Heart left ventricle (tissue), 13 donors: ENCODE measurements at regions not wholly inside any gene's neighbourhood (a gene's known extent, or its start where the extent isn't known, plus 50 kb on each side); places are given as distances from the start of the nearest gene placed in this dataset.

Experiments
- POLR2A ChIP-seq, 2 donors: fragments of 450-650 bp; IDR thresholded peaks; one replicate each; pipeline ENCODE4 v1.6.1; 2017; ENCODE audit warnings: antibody characterized with exemption in 2 of 2, mild to moderate bottlenecking in 2 of 2, moderate library complexity in 2 of 2
- TF ChIP-seq, protein P1 (sequence below), 12 donors: fragments of 200-600 bp; sonication (generic) in 4 of 12; IDR thresholded peaks; one replicate each; pipeline versions ENCODE4 v1.5.0 to v1.8.0; 2018 to 2022; ENCODE audit warnings: antibody characterized with exemption in 12 of 12, mild to moderate bottlenecking in 5 of 12
- donor health status: ischemic (EF 13 %, LVEDD 7.1; RV severe dilation, severe dysfunction).
- donor health status: DM: no; HTN: yes; CAD: no.
- donor health status: DM: no; HTN: no; CAD: no.
- donor health status: ischemic (EF 25% LVEDD 6.9; RV normal size, moderate dysfunction).
- donor health status: ischemic (EF 25% LVEDD 5.7; RV mildly dilated, moderate dysfunction).
- donor health status: ischemic (EF 35%, LVEDD 5.7; RV mildly dilated, moderate dysfunction).
- donor health status: nonischemic (EF 11% LVEDD 7.7; RV severe dilation, severe dysfunction).
- donor health status: DM: yes; HTN: yes; CAD: no.
- donor health status: PGD.
- donor health status: ischemic (EF 29% LVEDD 5.4; RV normal size, mild dysfunction).
- donor health status: nonischemic (EF 23%, LVEDD 6.1; RV moderate dilation, normal function).

DNA sequence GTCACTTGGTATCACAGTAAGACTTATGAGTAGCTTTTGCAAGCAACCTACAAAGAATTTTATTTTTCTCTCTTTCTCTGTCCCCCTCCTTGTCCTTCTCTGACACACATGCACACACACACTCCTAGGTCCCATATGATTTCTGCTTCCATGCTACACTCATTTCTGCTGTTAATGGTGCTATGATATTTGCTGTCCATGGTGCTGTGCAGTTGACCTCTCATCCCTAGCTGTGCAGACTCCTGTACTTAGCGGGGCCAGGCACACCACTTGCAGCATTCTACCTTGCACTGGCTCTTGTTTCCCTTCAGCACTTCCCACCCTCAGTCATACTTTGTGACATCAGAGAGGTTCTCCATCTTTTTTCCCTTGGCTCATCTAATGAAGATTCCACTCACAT, 158.9 kb upstream of the CNTNAP4 start:
- TF ChIP-seq, protein P1, sequence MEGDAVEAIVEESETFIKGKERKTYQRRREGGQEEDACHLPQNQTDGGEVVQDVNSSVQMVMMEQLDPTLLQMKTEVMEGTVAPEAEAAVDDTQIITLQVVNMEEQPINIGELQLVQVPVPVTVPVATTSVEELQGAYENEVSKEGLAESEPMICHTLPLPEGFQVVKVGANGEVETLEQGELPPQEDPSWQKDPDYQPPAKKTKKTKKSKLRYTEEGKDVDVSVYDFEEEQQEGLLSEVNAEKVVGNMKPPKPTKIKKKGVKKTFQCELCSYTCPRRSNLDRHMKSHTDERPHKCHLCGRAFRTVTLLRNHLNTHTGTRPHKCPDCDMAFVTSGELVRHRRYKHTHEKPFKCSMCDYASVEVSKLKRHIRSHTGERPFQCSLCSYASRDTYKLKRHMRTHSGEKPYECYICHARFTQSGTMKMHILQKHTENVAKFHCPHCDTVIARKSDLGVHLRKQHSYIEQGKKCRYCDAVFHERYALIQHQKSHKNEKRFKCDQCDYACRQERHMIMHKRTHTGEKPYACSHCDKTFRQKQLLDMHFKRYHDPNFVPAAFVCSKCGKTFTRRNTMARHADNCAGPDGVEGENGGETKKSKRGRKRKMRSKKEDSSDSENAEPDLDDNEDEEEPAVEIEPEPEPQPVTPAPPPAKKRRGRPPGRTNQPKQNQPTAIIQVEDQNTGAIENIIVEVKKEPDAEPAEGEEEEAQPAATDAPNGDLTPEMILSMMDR (IDR thresholded peaks at IDR 0.05): no peak
- no peak for TF ChIP-seq POLR2A (IDR thresholded peaks at IDR 0.05)
